Heart right ventricle (tissue), 16 donors: ENCODE measurements at regions not wholly inside any gene's neighbourhood (a gene's known extent, or its start where the extent isn't known, plus 50 kb on each side); places are given as distances from the start of the nearest gene placed in this dataset.

Experiments used
- ATAC-seq, 8 donors: fragments of 200-7000 bp; cut with Tn5 transposase; one replicate each; pipeline ENCODE4 v1.9.1; 2020; ENCODE audit warnings: mild to moderate bottlenecking in 8 of 8, moderate library complexity in 8 of 8, moderate number of reproducible peaks in 1 of 8
- DNase-seq, 2 donors: peaks; one replicate each; pipeline ENCODE4 v3.0.0-alpha.2; 2020
- H3K27ac ChIP-seq, 10 donors: fragments of 200-600 bp; sonication (generic) in 2 of 10; one replicate each; pipeline versions ENCODE4 v1.5.0 to v1.8.0; 2020 to 2022; ENCODE audit warnings: mild to moderate bottlenecking in 3 of 10
- H3K27me3 ChIP-seq, 7 donors: fragments of 200-600 bp; one replicate each; pipeline ENCODE4 v1.8.0; 2021 to 2022; ENCODE audit warnings: mild to moderate bottlenecking in 2 of 7
- H3K36me3 ChIP-seq, 9 donors: fragments of 200-600 bp; sonication (generic) in 1 of 9; one replicate each; pipeline versions ENCODE4 v1.5.0 to v1.8.0; 2020 to 2022; ENCODE audit warnings: mild to moderate bottlenecking in 2 of 9
- H3K4me1 ChIP-seq, 9 donors: fragments of 200-600 bp; sonication (generic) in 1 of 9; one replicate each; pipeline versions ENCODE4 v1.5.0 to v1.8.0; 2020 to 2022; ENCODE audit warnings: mild to moderate bottlenecking in 4 of 9
- H3K4me3 ChIP-seq, 10 donors: fragments of 200-600 bp; sonication (generic) in 2 of 10; one replicate each; pipeline versions ENCODE4 v1.5.0 to v1.8.0; 2020 to 2022; ENCODE audit warnings: mild to moderate bottlenecking in 7 of 10, moderate library complexity in 2 of 10
- H3K9me3 ChIP-seq, 11 donors: fragments of 200-600 bp in 10 of 11; sonication (generic) in 2 of 11; one replicate each; pipeline versions ENCODE4 v1.5.0 to v1.8.0; 2013 to 2022; ENCODE audit warnings: mild to moderate bottlenecking in 2 of 11, control low read depth in 1 of 11, moderate library complexity in 1 of 11
- WGBS, 2 donors: extraction: QIAGEN DNeasy Blood & Tissue Kit; methylation state at CpG; one replicate each; pipeline ENCODE4 v1.1.7; 2013; ENCODE audit warnings: inconsistent platforms in 1 of 2; 5-methylcytosine and 5-hydroxymethylcytosine counted together
- intact Hi-C, 10 donors: fragments of 100-400 bp; cut with DNase I; formaldehyde crosslinking; loops; one replicate each; pipeline versions ENCODE4 v1.11.1 to v1.14.2; 2022
- TF ChIP-seq, protein P1 (sequence below), 9 donors: fragments of 200-600 bp; sonication (generic) in 2 of 9; IDR thresholded peaks; one replicate each; pipeline versions ENCODE4 v1.5.0 to v1.8.0; 2021 to 2022; ENCODE audit warnings: antibody characterized with exemption in 9 of 9, mild to moderate bottlenecking in 5 of 9, moderate library complexity in 1 of 9
- donor health status: Arrhythmogenic right ventricular cardiomyopathy.
- donor health status: ischemic (EF 13 %, LVEDD 7.1; RV severe dilation, severe dysfunction).
- donor health status: healthy with polysubstance abuse.
- donor health status: DM: no; HTN: yes; CAD: no.
- donor health status: DM: no; HTN: no; CAD: no.
- donor health status: ischemic (EF 25% LVEDD 6.9; RV normal size, moderate dysfunction).
- donor health status: ischemic (EF 25% LVEDD 5.7; RV mildly dilated, moderate dysfunction).
- donor health status: healthy.
- donor health status: DM: yes; HTN: yes; CAD: no.
- donor health status: Ischemic cardiomyopathy.
- donor health status: ischemic (EF 35%, LVEDD 5.7; RV mildly dilated, moderate dysfunction).
- donor health status: nonischemic (EF 11% LVEDD 7.7; RV severe dilation, severe dysfunction).
- donor health status: DM: yes; HTN: yes; CAD: no.
- donor health status: PGD.
- donor health status: ischemic (EF 29% LVEDD 5.4; RV normal size, mild dysfunction).
- donor health status: nonischemic (EF 23%, LVEDD 6.1; RV moderate dilation, normal function).

DNA sequence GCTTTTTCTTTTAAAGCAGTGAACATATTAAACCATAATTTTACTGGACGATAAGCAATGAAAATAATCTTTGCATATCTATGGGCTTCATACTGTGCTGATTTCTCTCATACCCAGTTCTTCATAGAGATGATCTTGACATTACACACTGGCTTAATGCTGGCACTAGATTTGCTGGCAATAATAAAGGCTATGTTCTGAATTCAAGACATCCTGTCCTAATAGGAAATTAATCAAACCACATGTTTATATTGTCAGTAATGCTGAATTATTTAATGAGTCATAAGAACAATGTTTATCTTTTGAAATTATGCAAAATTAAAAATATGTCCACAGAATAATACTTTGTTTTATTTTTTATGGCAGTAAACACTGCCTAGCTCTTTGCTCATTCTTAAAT, 643.2 kb downstream of the OTOL1 start:
- 32 to 54% methylated on average over 1 of the region's 1 CpG for WGBS, 2 donors

DNA sequence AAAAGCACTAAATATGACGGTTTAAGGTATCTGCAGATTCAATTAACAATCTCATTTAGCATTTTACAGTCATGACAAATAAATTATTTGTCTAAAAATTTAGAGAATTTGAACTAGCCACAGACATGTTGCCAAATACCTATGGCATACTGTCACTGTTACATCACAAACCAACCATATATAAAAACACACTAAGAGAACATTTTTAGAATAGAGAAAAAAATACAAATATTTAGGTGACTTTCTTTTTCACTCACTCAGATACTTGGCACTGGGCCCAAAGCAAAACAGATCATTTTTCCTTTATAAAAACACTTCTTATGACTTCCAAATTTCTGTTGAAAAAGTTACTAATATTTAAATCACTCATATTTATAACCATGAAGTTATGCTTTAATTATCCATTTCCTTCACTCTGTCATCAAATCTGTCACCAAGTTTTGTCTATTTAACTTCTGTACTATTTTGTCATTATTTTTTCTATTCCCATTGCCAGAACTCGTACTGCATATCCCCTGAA, 644.7 kb downstream of the OTOL1 start:
- intact Hi-C loops, result no loop called here
- Histone ChIP-seq H3K9me3 (no peaks in the 10 kb centered on the region), H3K27ac (no peak overlapping the region), H3K36me3 (no peaks in the 10 kb centered on the region), H3K4me1 (no peaks in the 10 kb centered on the region), H3K27me3 (no peaks in the 10 kb centered on the region), H3K4me3 (no peak overlapping the region)
- WGBS, 2 donors, result 50 to 60% methylated on average over 2 of the region's 2 CpGs
- ATAC-seq, result no peak
- TF ChIP-seq, protein P1, sequence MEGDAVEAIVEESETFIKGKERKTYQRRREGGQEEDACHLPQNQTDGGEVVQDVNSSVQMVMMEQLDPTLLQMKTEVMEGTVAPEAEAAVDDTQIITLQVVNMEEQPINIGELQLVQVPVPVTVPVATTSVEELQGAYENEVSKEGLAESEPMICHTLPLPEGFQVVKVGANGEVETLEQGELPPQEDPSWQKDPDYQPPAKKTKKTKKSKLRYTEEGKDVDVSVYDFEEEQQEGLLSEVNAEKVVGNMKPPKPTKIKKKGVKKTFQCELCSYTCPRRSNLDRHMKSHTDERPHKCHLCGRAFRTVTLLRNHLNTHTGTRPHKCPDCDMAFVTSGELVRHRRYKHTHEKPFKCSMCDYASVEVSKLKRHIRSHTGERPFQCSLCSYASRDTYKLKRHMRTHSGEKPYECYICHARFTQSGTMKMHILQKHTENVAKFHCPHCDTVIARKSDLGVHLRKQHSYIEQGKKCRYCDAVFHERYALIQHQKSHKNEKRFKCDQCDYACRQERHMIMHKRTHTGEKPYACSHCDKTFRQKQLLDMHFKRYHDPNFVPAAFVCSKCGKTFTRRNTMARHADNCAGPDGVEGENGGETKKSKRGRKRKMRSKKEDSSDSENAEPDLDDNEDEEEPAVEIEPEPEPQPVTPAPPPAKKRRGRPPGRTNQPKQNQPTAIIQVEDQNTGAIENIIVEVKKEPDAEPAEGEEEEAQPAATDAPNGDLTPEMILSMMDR (IDR thresholded peaks at IDR 0.05), result no peak
- DNase-seq, result no peak

More for the DNA sequence above, 643.2 kb downstream of the OTOL1 start:
- H3K4me3 ChIP-seq, result no peak overlapping the region
- no peak overlapping the region for H3K27ac ChIP-seq
- no peaks in the 10 kb centered on the region for H3K36me3 ChIP-seq
- no peaks in the 10 kb centered on the region for H3K27me3 ChIP-seq
- intact Hi-C loops, result loop anchor here in 1 of 10 donors (5.0 kb wide), 1 partner anchor 52 kb away; no protein-coding TSS in a partner anchor
- H3K4me1 ChIP-seq, result peaks cover 0 to 3% (median 0%) of the 10 kb centered on the region in 9 donors
- ATAC-seq (no peak), DNase-seq (no peak)
- TF ChIP-seq, protein P1 (IDR thresholded peaks at IDR 0.05), result no peak
- no peaks in the 10 kb centered on the region for H3K9me3 ChIP-seq

DNA sequence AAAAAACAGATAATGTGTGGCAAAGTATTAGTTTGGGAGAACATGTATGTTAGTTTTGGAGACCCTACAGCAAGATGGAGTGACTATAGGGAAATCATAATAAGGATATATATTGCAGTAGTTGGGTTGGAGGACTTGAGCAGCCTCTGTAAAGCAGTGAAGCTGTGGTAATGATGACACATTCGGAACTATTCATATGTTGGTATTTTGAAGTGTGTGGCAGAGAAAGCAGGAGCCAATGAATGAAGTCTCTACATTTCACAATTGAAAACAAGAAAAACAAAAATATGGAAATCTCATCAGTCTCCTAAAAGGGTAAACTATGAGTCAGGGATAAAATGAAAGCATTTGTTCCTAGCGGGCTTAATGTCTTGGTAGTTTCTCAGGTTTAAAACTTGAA, 645.9 kb downstream of the OTOL1 start:
- Histone ChIP-seq H3K36me3 (no peaks in the 10 kb centered on the region), H3K4me3 (no peak overlapping the region), H3K9me3 (no peaks in the 10 kb centered on the region), H3K27ac (no peak overlapping the region), H3K27me3 (no peaks in the 10 kb centered on the region), H3K4me1 (no peaks in the 10 kb centered on the region)
- TF ChIP-seq, protein P1 (IDR thresholded peaks at IDR 0.05), result no peak
- intact Hi-C loops, result no loop called here
- WGBS, 2 donors, result 92 to 93% methylated on average over 2 of the region's 2 CpGs
- DNase-seq, result no peak
- ATAC-seq, result no peak

DNA sequence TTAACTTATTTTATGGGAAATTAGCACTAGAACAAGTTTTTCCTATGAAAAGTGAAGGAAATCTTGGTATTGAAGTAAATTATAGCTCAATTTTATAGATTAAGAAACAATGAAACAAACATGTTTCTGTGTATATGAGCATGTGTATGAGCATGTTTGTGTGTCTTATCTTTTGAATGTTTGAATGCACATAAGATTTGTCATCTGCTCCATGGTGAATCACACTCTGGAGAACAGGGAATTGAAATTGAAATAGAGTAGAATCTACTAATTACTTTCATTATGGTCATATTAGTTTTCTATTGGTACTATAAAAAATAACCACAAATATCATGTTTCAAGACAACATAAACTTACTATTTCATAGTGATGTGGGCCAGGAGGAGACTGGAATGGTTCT, 646.6 kb downstream of the OTOL1 start:
- ATAC-seq (no peak), DNase-seq (no peak)
- H3K36me3 ChIP-seq, result no peaks in the 10 kb centered on the region
- H3K9me3 ChIP-seq, result no peaks in the 10 kb centered on the region
- H3K4me1 ChIP-seq, result no peaks in the 10 kb centered on the region
- TF ChIP-seq, protein P1 (IDR thresholded peaks at IDR 0.05), result no peak
- no peak overlapping the region for H3K27ac ChIP-seq
- intact Hi-C loops, result no loop called here
- no peak overlapping the region for H3K4me3 ChIP-seq
- H3K27me3 ChIP-seq, result no peaks in the 10 kb centered on the region
